ENCODE measurements at regions not wholly inside any gene's neighbourhood (a gene's known extent, or its start where the extent isn't known, plus 50 kb on each side); places are given as distances from the start of the nearest gene placed in this dataset.
A peak's percentile ranks its signal among the peaks of the same experiment; 100 is the strongest.

GRCh38 chr14:106276326-106277267 lies 750.2 kb downstream of the TMEM121 start:
- no peak for TF ChIP-seq POLR2AphosphoS5 (IDR thresholded peaks at IDR 0.05; ENCODE audit: low read depth, low read length)
- no peak for TF ChIP-seq POLR2A (IDR thresholded peaks at IDR 0.05; ENCODE audit: low read depth, low read length)
- TF ChIP-seq TAF1 (IDR thresholded peaks at IDR 0.05; ENCODE audit: low read depth, low read length), result no peak
- peak; percentile 81; the same call in 1 of the 2 replicates for TF ChIP-seq POU2F2 (IDR thresholded peaks at IDR 0.05; ENCODE audit: low read depth, low read length)
- no peak for TF ChIP-seq SPI1 (IDR thresholded peaks at IDR 0.05; ENCODE audit: low read depth, low read length)
- TF ChIP-seq PAX5 (IDR thresholded peaks at IDR 0.05; ENCODE audit: insufficient read depth, low read length, severe bottlenecking), result no peak
